ENCODE measurements at regions not wholly inside any gene's neighbourhood (a gene's known extent, or its start where the extent isn't known, plus 50 kb on each side); places are given as distances from the start of the nearest gene placed in this dataset.

DNA sequence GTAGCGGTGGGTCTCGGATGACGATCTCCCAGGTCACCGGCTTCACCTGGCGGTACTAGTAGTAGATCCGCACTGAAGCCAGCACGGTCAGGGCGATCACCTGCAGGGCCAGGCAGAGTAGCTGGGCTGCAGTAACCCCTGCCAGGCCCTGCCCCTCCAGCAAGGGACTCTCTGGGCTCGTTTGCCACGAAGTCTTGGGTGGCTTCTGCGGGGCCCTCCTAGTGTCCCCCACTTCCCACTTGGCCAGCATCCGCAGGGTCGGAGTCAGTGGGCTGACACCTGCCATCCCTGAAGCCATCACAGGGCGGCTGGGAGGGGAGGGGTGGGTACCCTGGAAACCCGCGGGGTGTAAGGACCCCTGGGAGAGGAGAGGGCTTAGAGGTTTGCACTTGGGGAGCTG lies 214.0 kb downstream of the OR4C45 start:
- TF ChIP-seq CTCF (IDR thresholded peaks at IDR 0.05): no peak
- no peak for TF ChIP-seq POLR2A (IDR thresholded peaks at IDR 0.05)

Data from body of pancreas (tissue), 4 donors.